Endometrium (tissue), 2 donors: ENCODE measurements at regions not wholly inside any gene's neighbourhood (a gene's known extent, or its start where the extent isn't known, plus 50 kb on each side); places are given as distances from the start of the nearest gene placed in this dataset.

Experiments
- FAIRE-seq: peaks from 2 replicates; lab custom pipeline; 2012; peaks lifted over from hg19 to GRCh38; lab: Jason Lieb, UNC
- donor health status: control.
- donor health status: control.

DNA sequence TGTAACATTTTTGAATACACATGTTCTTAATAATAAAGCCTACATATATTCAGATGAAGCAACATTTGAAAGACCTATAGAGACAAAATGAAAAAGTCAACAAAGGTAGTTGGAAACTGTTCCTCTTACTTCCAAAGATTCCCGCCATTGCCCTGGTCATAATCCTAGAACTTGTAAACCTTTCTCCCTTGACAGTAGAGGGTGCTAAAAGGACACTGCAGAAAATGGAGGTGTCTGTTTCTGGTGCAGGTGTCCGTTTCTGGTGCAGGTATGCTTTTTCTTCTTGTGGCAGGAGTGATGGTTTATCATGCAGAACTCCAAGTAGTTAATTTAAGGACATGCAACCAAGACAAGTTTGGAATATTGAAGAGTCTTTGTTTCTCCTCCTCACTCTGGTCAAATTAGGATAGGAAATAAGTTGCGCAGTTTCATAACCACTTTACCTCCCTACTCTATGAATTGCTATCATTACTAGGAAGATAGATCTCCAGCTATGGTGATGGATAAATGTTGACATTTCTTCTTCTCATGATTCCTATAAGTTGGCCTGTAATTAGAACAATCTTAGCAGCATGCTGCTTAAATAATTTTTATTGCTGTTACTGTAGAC is 56.0 kb upstream of the FAM174A start:
- FAIRE-seq, result no peak

DNA sequence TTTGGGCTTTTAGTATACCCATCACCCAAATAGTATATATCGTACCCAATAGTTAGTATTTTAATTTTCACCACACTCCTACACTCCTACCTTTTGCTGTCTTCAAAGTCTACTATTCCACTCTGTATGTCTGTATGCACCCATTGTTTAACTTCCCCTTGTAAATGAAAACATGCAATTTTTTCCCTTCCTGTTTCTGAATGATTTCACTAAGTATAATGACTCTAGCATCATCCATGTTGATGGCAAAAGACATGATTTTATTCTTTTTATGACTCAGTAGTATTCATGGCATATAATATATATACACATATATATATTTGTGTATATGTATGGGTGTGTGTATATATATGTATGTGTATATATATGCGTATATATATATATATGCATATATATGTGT is 63.1 kb upstream of the FAM174A start:
- no peak for FAIRE-seq

DNA sequence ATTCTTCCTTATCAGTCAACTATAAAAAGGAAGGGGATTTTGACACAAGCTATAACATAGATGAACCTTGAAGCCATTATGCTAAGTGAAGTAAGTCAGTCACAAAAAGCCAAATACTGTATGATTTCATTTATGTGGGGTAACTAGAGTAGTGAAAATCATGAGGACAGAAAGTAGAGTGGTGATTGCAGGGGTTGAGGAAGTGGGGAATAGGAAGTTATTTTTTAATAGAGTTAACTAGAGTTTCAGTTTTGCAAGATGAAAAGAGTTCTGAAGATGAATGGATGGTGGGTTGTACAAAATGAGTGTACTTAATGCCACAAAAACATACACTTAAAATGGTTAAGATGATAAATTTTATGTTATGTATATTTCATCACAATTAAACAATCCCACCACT is 65.4 kb upstream of the FAM174A start:
- FAIRE-seq, result no peak

DNA sequence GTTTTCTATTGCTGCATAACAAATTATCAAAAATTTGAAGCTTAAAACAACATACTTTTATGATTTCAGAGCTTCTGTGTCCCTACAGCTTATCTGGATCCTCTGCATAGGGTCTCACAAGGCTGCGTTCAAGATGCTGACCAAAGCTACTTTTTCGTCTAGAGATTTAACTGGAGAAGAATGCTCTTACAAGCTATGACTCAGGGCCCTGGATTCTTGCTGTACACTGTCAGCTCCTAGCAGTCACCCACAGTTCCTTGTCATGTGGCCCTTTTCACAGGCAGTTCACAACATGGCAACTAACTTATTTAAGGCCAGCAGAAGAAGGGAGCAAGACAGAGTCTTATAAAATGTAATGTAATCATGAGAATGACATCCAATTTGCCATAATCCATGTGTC is 70.8 kb upstream of the FAM174A start:
- FAIRE-seq, result no peak

DNA sequence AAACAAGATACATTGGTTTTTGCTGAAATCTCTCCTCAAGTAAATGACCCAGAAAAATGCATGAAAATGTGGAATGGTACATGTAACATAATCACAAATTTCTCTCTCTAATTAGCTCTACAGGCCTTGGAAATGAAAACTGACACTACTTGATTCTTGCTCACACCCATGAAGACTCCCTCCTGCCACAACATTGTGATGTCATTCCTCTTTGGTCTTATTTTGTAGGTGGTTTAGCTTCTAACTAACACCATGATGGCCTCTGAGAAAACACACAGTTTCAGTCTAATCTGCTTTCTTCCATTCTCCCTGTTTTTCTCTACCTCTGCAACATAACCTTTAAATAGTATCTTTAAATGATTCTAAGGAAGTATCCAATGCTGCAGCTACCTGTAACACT is 78.6 kb upstream of the FAM174A start:
- FAIRE-seq, result no peak

DNA sequence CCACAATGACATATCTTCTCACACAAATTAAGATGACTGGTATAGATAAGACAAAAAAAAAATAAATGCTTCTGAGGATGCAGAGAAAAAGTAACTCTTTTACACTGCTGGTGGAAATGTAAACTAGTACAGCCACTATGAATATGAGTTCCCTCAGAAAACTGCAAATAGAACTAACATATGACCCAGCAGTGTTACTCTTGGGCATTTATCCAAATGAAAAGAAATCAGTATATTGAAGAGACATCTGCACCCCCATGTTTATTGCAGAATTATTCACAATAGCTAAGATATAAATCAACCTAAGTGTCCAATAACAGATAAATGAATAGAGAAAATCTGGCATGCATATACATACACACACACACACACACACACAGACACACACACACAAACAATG is 83.0 kb upstream of the FAM174A start:
- FAIRE-seq, result no peak

DNA sequence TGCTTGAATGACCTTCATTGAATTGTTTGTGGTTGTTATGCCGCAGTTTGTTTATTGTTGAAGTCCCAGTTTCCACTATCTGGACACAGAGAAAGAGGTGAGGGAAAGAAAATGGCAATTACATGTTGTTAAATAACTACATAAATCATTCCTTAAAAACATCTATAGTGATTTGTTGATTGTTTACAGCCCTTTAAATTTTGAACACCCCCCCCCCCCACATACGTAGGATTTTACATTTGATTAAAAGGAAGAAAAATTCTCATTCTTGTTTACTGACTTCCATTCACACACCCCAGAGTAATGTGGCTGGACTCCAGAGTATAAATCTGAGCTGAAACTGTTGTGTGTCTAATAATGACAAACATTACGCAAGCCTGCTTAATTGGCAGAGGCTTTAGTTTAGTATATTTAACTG is 87.1 kb upstream of the FAM174A start:
- peak; percentile 80 for FAIRE-seq

DNA sequence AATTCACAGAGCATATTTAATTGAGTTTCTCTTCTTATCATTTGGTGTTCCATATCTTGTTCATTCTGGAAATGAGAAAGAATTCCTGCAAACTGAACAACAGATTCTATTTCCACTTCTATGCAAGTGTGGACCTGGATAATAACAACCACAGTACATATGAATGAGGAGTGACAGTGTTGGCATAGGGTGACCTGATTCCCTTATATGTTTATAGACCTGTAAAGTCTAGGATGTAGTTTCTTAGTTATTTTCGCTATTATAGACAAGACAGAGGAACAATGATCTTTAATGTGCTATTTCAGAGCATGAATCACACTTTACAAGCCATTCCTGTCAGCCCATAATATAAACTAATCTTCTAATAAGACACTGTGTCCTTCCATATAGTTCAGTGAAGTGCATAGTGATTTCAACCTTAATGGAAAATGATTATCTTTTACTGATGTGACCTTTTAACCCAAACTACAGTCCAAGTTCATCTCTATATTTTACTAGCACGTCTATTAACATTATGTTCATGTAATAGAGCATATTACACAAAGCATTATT is 88.2 kb upstream of the FAM174A start:
- no peak for FAIRE-seq

DNA sequence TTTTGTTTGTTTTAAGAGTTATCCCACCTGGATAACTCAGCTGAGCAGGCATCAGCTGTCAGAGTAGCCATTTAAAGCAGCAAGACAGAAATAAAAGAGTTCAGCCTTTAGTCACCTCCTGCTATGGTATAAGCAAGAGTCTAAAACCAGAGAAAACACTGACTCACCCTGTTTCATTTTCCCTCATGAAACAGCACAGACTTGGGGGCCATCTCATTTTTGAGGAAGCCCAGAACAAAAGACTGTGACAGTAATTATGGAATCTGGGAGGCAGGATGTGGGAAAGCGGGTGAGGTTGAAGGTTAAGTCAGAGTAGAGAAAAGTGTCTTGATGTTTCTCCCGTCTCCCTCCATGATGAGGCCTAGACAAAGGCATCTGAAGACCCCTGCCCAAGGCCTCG is 90.2 kb upstream of the FAM174A start:
- FAIRE-seq, result no peak

DNA sequence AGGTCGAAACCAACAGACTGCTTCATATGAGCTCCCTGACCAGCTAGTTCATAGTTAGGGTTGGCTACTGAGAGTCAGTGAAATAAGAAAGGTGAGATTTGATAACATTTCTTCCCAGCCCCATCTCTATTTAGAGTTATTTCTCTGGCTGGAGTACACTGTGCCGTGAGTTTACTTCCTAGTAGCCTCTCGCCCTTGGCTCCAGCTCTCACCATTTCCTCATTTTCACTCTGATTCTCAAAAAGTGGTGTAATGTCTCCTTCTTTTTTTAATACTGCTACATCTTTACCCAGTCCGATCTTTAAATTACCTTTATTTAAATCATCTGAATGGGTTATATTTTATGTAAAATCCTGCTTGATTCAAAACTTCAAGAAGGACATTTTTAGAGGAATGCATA is 100.4 kb upstream of the FAM174A start:
- no peak for FAIRE-seq

DNA sequence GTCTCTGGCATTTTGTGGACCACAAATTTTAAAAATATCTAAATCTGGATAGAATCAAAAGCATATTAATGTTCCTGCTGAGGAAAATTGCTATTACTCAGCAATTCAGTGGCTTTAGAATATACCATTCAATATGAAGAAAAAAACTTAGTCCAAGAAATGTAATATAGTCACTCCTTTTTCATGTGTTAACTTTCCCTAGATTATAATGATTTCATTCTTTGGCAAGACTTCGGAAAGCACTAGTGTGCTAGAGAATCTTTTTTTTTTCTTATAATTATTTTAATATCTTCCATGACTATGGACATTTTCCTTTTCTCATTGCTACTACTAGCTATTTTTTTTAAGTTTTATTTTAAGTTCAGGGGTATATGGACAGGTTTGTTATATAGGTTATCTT is 102.4 kb upstream of the FAM174A start:
- FAIRE-seq, result no peak

DNA sequence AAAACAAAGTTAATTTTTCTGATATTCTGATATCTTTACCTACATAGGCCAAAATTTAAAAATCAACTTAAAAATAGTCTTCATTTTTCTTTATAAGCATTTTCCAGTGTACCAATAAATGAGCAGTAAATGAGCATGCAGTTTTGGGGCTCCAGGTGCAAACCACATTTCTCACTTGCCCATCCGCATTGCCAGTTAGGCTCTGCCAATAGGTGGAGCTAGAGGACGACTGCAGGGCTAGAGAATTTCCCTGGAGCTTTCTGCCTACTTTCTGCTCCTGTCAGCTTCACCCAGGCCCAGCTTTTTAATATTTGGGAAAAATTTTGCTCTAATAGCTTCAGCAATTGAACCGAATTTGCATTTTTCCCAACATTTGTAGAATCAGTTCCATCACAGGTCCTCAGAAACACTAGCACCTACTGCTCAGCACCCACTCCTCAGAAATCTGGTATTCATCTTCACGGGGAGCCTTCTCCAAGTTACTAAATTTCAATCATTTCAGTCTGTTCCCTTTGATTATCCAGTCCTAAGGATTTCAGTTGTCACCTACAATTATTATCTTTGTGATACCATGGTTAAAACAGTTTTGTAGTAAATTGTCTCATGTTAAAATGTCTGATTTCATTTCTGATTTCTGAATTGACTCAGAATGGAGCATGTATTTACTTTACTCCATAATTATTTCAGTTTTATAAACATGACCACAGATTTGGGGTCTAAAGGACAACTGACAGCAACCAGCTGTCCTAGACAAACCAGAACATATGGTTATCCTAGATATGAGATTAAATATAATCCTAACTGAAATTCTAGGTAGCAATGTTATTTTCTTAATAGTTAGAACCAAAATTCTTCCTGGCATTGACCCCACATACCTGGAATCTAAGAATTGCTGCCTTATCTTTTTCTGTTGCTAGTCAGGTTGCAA is 104.6 kb upstream of the FAM174A start:
- peak; percentile 60 for FAIRE-seq

DNA sequence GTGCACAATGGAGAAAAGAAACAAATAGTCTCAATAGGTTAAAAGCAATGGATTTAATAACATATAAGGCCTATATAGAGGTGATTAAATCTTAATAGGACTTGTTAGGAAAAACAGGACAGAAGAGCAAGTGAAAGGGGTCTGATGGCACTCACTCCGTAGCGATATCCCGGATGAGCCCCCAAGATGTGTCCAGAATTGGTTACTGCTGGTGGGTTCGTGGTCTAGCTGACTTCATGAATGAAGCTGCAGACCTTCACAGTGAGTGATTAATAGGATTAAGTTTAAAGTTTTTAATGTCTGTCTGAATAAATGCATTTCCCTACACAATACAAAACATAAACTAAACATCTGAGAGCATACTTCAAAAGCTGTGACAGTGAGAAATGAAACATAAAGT is 110.4 kb upstream of the FAM174A start:
- no peak for FAIRE-seq

DNA sequence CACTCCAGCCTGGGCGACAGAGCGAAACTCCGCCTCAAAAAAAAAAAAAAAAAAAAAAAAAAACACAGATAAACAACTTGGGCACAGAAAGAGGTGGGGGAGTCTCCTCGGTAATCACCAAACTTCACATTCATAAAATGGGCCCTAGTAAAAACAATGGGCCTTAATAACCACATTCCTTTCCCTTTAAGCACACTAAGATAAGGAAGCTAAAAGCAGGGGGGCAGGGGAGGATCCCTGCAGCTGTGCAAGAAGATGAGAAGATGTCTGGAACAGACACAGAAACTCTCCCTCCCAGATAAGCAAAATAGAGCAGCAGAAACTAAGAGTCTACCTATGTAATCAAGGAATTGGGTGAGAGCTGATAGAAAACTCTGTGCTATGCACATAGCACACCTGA is 111.2 kb upstream of the FAM174A start:
- no peak for FAIRE-seq

DNA sequence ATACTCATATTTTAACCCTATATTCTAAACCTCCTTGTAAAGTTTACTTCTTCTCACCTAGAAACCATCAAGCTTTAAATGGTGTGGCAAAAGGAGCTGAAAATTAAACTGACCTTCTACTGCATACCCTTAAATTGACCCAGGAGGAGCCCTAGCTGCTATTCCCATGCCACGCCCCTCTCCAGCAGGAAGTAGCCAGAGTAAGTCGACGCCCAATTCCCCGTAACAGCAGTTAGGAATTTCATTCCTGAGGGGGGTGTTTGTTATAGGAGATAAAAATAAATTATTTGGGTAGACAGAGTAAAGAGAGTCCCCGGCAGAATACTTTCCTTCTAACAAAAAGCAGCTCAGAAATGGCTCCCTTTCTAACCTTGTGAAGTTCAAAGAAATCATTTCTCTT is 111.8 kb upstream of the FAM174A start:
- no peak for FAIRE-seq

DNA sequence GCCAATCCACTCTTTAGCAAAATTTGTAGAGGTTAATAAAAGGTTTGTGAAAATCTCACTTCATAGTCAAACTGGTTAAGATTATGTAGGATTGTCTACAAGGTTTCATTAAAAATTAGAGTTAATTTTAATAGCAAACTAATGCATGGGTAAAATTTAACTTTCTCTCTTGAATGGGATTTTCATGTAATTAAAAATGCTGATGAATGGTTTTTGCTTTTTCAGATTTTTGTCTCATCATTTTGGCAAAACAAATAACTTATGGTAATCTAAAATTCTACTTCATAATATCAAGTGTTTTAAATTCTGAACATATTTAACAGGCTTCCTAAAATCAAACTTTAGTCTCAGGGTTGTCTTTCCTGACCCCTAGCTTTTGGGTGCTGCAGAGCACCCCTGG is 113.8 kb upstream of the FAM174A start:
- FAIRE-seq, result no peak

DNA sequence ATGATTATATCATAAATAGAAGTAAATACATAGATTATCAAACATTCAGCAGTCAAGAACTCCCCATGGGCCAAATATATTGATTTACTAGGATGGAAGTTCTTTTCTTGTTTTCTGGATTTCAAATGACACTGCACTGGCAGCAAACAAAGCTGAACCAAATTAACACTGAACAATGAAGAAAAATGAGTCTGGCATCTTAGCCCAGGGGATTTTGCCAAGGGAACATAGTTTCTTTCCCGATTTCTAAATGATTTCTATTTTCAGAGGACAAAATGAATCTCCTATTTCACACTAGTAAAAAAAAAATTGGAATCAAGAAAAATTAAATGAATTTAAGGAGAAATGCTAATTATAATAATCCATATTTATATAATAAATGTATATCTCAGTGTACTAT is 116.9 kb upstream of the FAM174A start:
- FAIRE-seq, result no peak

DNA sequence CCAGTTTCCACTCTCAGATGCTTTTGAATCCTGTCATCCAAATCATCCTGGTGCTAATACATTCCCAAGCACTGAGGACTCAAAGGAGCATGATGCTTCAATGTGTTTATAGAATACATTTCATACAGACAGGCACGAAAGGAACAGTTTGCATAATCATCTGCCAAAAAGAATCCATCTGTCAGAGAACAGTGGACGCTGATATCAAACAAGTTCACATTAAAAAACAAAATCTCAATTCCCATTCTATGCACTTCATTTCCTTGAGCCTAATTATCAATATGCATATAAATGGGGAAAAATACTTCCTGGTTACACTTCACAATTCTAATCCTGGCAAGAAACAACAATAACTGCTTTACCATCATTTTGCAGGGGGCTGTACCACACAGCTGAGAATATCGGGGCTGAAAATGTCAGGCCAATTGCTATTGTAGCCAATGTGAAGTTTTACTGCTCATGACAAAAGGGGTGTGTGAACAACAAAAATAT is 125.5 kb upstream of the FAM174A start:
- no peak for FAIRE-seq

DNA sequence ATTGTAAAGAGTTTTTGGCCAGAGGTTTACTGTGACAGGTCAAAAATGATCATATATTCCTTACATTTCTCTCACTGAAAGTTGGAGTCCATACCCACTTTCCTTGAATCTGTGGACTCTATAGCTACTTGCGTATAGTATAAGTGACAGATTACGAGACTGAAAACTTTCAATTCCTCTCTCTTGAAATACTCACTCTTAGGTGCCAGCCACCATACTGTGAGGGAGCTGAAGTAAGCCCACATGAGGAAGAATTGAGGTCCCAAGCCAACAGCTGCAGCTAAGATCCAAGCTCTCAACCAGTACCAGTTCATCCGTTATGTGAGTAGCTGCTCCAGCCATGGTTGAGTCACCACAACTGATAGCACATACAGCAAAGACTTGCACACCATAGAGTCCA is 128.1 kb upstream of the FAM174A start:
- no peak for FAIRE-seq

DNA sequence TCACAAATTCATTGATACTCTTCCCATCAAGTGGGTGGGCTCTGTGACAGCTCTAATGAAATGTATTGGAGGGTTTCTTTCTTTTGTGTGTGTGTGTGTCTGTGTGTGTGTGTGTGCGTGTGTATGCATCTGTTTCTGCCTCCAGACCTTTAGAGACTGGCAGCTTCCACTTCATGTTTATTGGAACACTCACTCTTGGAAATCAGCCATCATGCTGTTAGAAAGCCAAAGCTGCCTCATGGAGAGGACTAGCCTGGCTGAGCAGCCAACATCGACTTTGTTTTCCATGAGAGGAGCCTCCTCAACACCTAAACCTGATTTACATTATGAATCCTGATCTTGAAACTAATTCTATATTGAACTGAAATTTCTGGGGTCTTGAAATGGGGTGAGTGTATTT is 128.5 kb upstream of the FAM174A start:
- FAIRE-seq, result no peak

DNA sequence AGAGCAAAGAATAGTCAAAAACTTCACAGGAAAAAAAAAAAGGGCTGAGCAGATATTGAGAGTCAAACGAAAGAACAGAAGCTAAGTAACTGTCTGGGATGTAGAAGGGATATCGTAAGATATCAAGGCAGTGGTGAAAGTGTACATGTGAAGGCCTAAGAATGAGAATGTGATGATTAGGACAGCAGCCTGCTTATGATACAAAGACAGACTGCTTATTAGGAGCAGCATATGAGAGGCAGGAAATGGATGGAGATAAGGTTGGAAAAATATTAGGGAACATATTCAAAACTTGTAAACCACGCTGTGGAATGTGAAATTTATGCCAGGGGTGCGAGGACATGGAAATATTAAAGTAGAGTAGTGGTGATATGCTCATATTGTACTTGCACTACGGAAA is 133.1 kb upstream of the FAM174A start:
- no peak for FAIRE-seq

DNA sequence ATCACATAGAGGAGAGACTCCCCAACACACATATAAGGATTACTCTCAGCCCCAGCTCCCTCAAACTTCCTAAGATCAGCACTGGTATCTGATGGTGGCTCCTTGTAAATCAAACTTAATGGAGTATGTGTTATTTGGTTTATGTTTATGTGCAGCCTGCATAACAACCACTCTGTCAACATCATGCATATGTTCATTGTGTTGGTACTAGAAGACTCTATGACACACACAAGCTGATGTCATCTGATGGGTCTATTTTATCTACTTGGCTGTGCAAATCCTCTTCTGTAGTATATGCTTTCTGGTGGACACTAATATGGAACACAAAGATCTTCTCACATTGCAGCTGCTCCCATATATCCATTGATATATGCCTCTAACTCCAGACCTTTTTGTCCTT is 134.0 kb upstream of the FAM174A start:
- FAIRE-seq, result no peak

DNA sequence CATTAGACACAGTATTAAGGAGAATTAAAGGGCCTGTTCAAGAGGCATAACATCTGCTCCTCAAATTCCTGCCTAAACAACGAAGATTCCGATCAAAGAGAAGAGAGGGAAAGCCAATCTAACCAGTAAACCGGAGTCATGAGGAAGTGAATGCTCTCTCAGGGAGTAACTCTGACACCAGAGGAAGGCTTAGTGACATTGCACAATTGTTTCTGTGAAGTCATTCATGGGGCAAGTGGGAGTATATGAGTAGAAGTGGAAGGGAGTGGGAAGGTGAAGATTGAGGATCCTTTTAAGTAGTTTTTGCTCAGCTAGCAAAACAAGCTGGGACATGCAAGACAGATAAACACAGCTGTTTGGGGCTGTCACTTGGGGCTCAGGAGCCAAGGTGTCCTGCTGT is 136.4 kb upstream of the FAM174A start:
- FAIRE-seq, result peak; percentile 54
